DOHH2 (cell line): ENCODE measurements at regions not wholly inside any gene's neighbourhood (a gene's known extent, or its start where the extent isn't known, plus 50 kb on each side); places are given as distances from the start of the nearest gene placed in this dataset.

ENCODE experiments used
- H3F3A ChIP-seq: fragments of 200-600 bp; sonication (generic), shearing (Covaris generic); 2 replicates; pipeline ENCODE4 v1.6.0; 2016; ENCODE audit warnings: antibody characterized with exemption, mild to moderate bottlenecking; ENCODE audit not compliant: control insufficient read depth, insufficient read depth
- H3K27ac ChIP-seq: fragments of 200-600 bp; sonication (generic); 2 replicates; pipeline ENCODE4 v1.5.1; 2014; ENCODE audit warnings: low read depth, mild to moderate bottlenecking, low read length, moderate library complexity
- H3K27me3 ChIP-seq: fragments of 200-600 bp; sonication (generic); 2 replicates; pipeline ENCODE4 v1.6.1; 2014; ENCODE audit warnings: mild to moderate bottlenecking, low read length, mixed read lengths; ENCODE audit not compliant: control insufficient read depth
- H3K36me3 ChIP-seq: fragments of 200-600 bp; sonication (generic); 2 replicates; pipeline ENCODE4 v1.6.1; 2014; ENCODE audit warnings: mild to moderate bottlenecking, low read length, moderate library complexity, mixed read lengths; ENCODE audit not compliant: control insufficient read depth
- H3K4me1 ChIP-seq: fragments of 200-600 bp; sonication (generic); 2 replicates; pipeline ENCODE4 v1.6.1; 2014; ENCODE audit warnings: mild to moderate bottlenecking, low read length, mixed read lengths; ENCODE audit not compliant: control insufficient read depth
- H3K4me2 ChIP-seq: fragments of 200-600 bp; sonication (generic); 2 replicates; pipeline ENCODE4 v1.6.0; 2014; ENCODE audit warnings: mild to moderate bottlenecking, low read length, moderate library complexity
- H3K4me3 ChIP-seq: fragments of 200-600 bp; sonication (generic); 2 replicates; pipeline ENCODE4 v1.5.1; 2014; ENCODE audit warnings: mild to moderate bottlenecking, low read length, mixed read lengths
- H3K79me2 ChIP-seq: fragments of 200-600 bp; sonication (generic); 2 replicates; pipeline ENCODE4 v1.6.1; 2014; ENCODE audit warnings: mild to moderate bottlenecking, low read length, mixed read lengths; ENCODE audit not compliant: control insufficient read depth
- H3K9me2 ChIP-seq: fragments of 200-600 bp; sonication (generic); replicated peaks from 2 replicates; pipeline ENCODE4 v1.6.1; 2014; ENCODE audit warnings: mild to moderate bottlenecking, low read length, mixed read lengths; ENCODE audit not compliant: control insufficient read depth
- H3K9me3 ChIP-seq: fragments of 200-600 bp; sonication (generic); 2 replicates; pipeline ENCODE4 v1.6.1; 2014; ENCODE audit warnings: antibody characterized with exemption, low read length, mixed read lengths; ENCODE audit not compliant: control insufficient read depth, insufficient read depth
- H4K20me1 ChIP-seq: fragments of 200-600 bp; sonication (generic); 2 replicates; pipeline ENCODE4 v1.6.0; 2014; ENCODE audit warnings: low read depth, mild to moderate bottlenecking, antibody characterized with exemption, low read length, moderate library complexity; ENCODE audit not compliant: control insufficient read depth, insufficient read depth
- EZH2phosphoT487 ChIP-seq: fragments of 200-600 bp; sonication (generic); IDR thresholded peaks from 2 replicates; pipeline ENCODE4 v1.6.1; 2017; ENCODE audit warnings: borderline replicate concordance, mild to moderate bottlenecking, antibody characterized with exemption, low read length, moderate library complexity, mixed read lengths
- TF ChIP-seq, protein P1 (sequence below): fragments of 200-600 bp; sonication (generic); IDR thresholded peaks from one replicate; pipeline ENCODE4 v1.5.1; 2014; ENCODE audit warnings: antibody characterized with exemption, mild to moderate bottlenecking, low read depth, low read length; ENCODE audit not compliant: poor library complexity, severe bottlenecking

DNA sequence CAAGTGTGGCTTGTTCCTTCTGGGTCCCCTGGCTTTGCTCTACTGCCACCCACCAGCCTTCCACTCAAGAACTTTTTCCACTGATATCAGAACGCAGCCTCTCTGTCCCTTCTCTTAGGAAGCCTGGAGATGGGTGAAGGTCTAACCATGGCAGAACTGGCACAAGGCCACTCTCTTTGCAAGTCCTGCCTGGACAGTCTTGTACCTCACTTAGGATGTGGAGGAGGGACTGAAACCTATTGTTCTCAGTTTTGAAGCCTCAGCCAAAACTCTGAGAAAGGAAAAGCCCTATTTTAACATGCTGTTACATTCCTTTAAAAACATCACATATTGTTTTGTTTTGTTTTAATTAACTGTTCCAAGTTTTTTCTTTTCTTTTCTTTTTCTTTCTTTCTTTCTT lies 58.9 kb upstream of the NCOA1 start:
- no peak overlapping the region for H3K4me3 ChIP-seq
- no peak overlapping the region for H3K27ac ChIP-seq
- H3K4me2 ChIP-seq = no peak overlapping the region
- no peaks in the 10 kb centered on the region for H4K20me1 ChIP-seq
- no peaks in the 10 kb centered on the region for H3K4me1 ChIP-seq
- no peaks in the 10 kb centered on the region for H3K27me3 ChIP-seq
- no peak for TF ChIP-seq EZH2phosphoT487
- TF ChIP-seq, protein P1, sequence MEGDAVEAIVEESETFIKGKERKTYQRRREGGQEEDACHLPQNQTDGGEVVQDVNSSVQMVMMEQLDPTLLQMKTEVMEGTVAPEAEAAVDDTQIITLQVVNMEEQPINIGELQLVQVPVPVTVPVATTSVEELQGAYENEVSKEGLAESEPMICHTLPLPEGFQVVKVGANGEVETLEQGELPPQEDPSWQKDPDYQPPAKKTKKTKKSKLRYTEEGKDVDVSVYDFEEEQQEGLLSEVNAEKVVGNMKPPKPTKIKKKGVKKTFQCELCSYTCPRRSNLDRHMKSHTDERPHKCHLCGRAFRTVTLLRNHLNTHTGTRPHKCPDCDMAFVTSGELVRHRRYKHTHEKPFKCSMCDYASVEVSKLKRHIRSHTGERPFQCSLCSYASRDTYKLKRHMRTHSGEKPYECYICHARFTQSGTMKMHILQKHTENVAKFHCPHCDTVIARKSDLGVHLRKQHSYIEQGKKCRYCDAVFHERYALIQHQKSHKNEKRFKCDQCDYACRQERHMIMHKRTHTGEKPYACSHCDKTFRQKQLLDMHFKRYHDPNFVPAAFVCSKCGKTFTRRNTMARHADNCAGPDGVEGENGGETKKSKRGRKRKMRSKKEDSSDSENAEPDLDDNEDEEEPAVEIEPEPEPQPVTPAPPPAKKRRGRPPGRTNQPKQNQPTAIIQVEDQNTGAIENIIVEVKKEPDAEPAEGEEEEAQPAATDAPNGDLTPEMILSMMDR = no peak
- H3F3A ChIP-seq = no peaks in the 10 kb centered on the region
- no peaks in the 10 kb centered on the region for H3K36me3 ChIP-seq
- H3K79me2 ChIP-seq = no peaks in the 10 kb centered on the region
- H3K9me3 ChIP-seq = no peaks in the 10 kb centered on the region
- H3K9me2 ChIP-seq = no peaks in the 10 kb centered on the region

GRCh38 chr2:24429197-24430074 lies 61.6 kb upstream of the NCOA1 start:
- H3K36me3 ChIP-seq = no peaks in the 10 kb centered on the region
- no peaks in the 10 kb centered on the region for H4K20me1 ChIP-seq
- no peaks in the 10 kb centered on the region for H3F3A ChIP-seq
- no peak overlapping the region for H3K27ac ChIP-seq
- H3K4me1 ChIP-seq = no peaks in the 10 kb centered on the region
- no peak overlapping the region for H3K4me3 ChIP-seq
- H3K27me3 ChIP-seq = no peaks in the 10 kb centered on the region
- no peaks in the 10 kb centered on the region for H3K9me2 ChIP-seq
- TF ChIP-seq EZH2phosphoT487 = no peak
- TF ChIP-seq, protein P1 = no peak
- H3K9me3 ChIP-seq = no peaks in the 10 kb centered on the region
- H3K4me2 ChIP-seq = no peak overlapping the region
- H3K79me2 ChIP-seq = no peaks in the 10 kb centered on the region

GRCh38 chr2:24424387-24424786 lies 64.1 kb upstream of the ITSN2 start:
- no peaks in the 10 kb centered on the region for H3F3A ChIP-seq
- H3K4me1 ChIP-seq = no peaks in the 10 kb centered on the region
- H4K20me1 ChIP-seq = no peaks in the 10 kb centered on the region
- H3K9me2 ChIP-seq = no peaks in the 10 kb centered on the region
- no peak overlapping the region for H3K4me3 ChIP-seq
- no peak for TF ChIP-seq EZH2phosphoT487
- TF ChIP-seq, protein P1 = no peak
- H3K27me3 ChIP-seq = no peaks in the 10 kb centered on the region
- H3K79me2 ChIP-seq = no peaks in the 10 kb centered on the region
- H3K27ac ChIP-seq = no peak overlapping the region
- H3K4me2 ChIP-seq = no peak overlapping the region
- no peaks in the 10 kb centered on the region for H3K9me3 ChIP-seq
- H3K36me3 ChIP-seq = no peaks in the 10 kb centered on the region
